Sigmoid colon (tissue), 4 donors: ENCODE measurements at regions not wholly inside any gene's neighbourhood (a gene's known extent, or its start where the extent isn't known, plus 50 kb on each side); places are given as distances from the start of the nearest gene placed in this dataset.

Experiments
- POLR2A ChIP-seq, 2 donors: fragments of 450-650 bp; IDR thresholded peaks; one replicate each; pipeline ENCODE4 v1.6.1; 2016; ENCODE audit warnings: antibody characterized with exemption in 2 of 2, mild to moderate bottlenecking in 2 of 2, moderate library complexity in 2 of 2
- POLR2AphosphoS5 ChIP-seq, 4 donors: sonication (generic); formaldehyde crosslinking; IDR thresholded peaks; one replicate each; pipeline ENCODE4 v1.6.1; 2017; ENCODE audit warnings: antibody characterized with exemption in 4 of 4

- TF ChIP-seq POLR2A (IDR thresholded peaks at IDR 0.05) (no peak), POLR2AphosphoS5 (IDR thresholded peaks at IDR 0.05) (no peak)
These were observed 342.6 kb downstream of the NSUN3 start for GRCh38 chr3:94405258-94406035.
